HEK293 (cell line): ENCODE measurements at regions not wholly inside any gene's neighbourhood (a gene's known extent, or its start where the extent isn't known, plus 50 kb on each side); places are given as distances from the start of the nearest gene placed in this dataset.

Source experiments
- HOXC10 ChIP-seq: sonication (generic); formaldehyde crosslinking; IDR thresholded peaks from 2 replicates; pipeline ENCODE4 v1.8.1; 2023; ENCODE audit warnings: mild to moderate bottlenecking, missing genetic modification reagents
- ZFP37 ChIP-seq: fragments of 450-650 bp; formaldehyde crosslinking; IDR thresholded peaks from 2 replicates; pipeline ENCODE4 v1.5.1; 2016; ENCODE audit warnings: missing biosample characterization, missing genetic modification characterization
- ZNF24 ChIP-seq: fragments of 450-650 bp; formaldehyde crosslinking; IDR thresholded peaks from 2 replicates; pipeline ENCODE4 v1.5.1; 2016; ENCODE audit warnings: missing biosample characterization, missing genetic modification characterization
- ZNF548 ChIP-seq: fragments of 450-650 bp; formaldehyde crosslinking; IDR thresholded peaks from 2 replicates; pipeline ENCODE4 v1.5.1; 2016; ENCODE audit warnings: missing biosample characterization, missing genetic modification characterization
- TF ChIP-seq, protein P1 (sequence below): fragments of 450-650 bp; formaldehyde crosslinking; IDR thresholded peaks from 2 replicates; pipeline ENCODE4 v1.5.1; 2016; ENCODE audit warnings: missing biosample characterization, missing genetic modification characterization
- TF ChIP-seq, protein P2 (sequence below): fragments of 450-650 bp; formaldehyde crosslinking; IDR thresholded peaks from 2 replicates; pipeline ENCODE4 v1.5.1; 2016; ENCODE audit warnings: missing biosample characterization, missing genetic modification characterization, low read depth

DNA sequence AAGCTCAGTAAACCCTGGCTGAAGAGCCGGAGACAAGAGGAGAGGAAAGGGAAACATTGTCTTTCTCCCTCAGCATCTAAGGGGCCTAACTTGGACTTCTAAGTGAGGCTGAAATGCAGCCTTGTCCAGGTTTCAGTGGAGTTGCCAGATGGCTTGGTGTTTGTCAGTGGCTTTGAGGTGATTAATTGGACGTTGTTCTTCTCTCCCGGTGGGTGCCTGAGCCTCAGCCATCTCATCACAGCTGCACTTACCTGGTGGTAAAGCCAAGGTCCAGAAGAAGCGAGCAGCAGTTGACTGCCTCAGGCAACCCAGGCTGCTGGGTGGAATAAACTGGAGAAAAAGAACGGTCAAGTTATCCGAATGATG, 202.2 kb upstream of the NLRP1 start:
- TF ChIP-seq, protein P1, sequence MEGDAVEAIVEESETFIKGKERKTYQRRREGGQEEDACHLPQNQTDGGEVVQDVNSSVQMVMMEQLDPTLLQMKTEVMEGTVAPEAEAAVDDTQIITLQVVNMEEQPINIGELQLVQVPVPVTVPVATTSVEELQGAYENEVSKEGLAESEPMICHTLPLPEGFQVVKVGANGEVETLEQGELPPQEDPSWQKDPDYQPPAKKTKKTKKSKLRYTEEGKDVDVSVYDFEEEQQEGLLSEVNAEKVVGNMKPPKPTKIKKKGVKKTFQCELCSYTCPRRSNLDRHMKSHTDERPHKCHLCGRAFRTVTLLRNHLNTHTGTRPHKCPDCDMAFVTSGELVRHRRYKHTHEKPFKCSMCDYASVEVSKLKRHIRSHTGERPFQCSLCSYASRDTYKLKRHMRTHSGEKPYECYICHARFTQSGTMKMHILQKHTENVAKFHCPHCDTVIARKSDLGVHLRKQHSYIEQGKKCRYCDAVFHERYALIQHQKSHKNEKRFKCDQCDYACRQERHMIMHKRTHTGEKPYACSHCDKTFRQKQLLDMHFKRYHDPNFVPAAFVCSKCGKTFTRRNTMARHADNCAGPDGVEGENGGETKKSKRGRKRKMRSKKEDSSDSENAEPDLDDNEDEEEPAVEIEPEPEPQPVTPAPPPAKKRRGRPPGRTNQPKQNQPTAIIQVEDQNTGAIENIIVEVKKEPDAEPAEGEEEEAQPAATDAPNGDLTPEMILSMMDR, result no peak
- TF ChIP-seq HOXC10 (CRISPR knock-in tag), result no peak
- TF ChIP-seq, protein P2, sequence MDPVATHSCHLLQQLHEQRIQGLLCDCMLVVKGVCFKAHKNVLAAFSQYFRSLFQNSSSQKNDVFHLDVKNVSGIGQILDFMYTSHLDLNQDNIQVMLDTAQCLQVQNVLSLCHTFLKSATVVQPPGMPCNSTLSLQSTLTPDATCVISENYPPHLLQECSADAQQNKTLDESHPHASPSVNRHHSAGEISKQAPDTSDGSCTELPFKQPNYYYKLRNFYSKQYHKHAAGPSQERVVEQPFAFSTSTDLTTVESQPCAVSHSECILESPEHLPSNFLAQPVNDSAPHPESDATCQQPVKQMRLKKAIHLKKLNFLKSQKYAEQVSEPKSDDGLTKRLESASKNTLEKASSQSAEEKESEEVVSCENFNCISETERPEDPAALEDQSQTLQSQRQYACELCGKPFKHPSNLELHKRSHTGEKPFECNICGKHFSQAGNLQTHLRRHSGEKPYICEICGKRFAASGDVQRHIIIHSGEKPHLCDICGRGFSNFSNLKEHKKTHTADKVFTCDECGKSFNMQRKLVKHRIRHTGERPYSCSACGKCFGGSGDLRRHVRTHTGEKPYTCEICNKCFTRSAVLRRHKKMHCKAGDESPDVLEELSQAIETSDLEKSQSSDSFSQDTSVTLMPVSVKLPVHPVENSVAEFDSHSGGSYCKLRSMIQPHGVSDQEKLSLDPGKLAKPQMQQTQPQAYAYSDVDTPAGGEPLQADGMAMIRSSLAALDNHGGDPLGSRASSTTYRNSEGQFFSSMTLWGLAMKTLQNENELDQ (tag by site-specific recombination), result no peak
- TF ChIP-seq ZNF548 (tag by site-specific recombination), result no peak
- no peak for TF ChIP-seq ZFP37 (tag by site-specific recombination)
- TF ChIP-seq ZNF24 (tag by site-specific recombination), result no peak
